Superior temporal gyrus (tissue), 1 donor: ENCODE measurements at regions not wholly inside any gene's neighbourhood (a gene's known extent, or its start where the extent isn't known, plus 50 kb on each side); places are given as distances from the start of the nearest gene placed in this dataset.

Experiments
- DNase-seq: peaks from one replicate; pipeline ENCODE4 v3.0.0-alpha.2; 2016; ENCODE audit errors: extremely low spot score

DNA sequence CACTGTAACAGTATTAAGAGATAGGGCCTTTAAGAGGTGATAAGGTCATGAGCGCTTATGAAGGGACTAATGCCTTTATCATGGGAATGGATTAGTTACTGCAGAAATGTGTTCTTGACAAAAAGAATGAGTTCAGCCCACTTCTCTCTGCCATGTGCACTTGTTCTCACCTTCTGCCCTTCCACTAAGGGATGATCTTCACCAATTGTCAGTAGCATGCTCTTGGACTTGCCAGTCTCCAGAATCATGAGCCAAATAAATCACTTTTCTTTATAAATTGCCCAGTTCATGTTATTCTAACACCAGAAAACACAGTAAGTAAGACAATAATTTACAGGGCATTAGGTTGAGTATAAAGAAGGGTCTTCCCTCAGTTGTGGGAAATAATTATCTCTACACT is 189.1 kb downstream of the CRPPA start:
- DNase-seq = no peak

DNA sequence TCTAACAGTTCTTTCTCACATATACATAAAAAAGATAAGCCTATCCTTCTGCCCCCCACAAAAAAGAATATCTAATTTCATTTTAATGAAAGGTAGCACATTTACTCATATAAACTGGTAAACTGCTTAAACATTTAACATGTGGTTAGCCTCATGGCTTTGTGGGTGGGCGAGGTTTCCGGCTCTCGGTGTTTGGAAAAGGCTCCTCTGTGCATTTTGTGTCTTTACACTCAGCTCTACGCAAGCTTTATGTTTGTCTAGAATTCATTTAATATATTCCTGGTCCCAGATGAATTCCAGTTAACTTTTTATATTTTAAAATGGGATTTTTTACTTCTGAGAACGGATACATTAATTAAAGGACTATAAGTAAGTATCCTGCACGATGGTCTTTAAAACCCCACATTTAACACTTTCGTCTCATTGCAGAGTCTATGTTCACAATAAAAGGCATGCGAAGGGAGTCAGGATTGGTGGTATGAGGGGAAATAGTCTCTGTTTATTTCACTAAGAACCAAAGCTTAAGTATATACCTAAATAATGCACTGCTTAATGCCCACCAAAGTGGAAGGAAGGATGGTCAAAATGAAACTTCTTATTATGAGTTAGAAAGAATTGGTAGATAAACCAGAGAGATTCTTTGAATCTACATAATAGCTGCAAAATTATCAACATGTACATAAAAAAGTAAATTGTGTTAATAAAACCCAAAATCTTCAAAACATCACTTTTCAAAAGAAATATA is 197.2 kb downstream of the CRPPA start:
- DNase-seq = no peak

DNA sequence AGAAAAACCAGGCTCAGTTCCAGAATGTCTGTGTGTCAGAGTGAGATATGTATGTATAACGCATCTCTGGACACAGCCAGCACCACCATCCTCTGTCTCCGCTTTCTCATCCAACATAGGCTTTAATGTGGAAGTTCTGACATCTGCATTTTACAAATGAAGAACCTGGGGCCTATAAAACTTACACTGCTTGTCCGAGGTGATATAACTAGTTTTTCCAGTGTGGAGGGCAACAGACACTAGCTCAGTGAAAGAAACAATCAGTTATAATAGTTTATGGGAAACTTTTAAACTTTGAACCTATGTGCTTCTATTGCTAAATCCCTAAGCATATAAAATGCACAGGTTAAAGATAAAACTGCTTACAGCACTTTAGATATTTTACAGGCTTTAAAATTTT is 208.7 kb downstream of the CRPPA start:
- no peak for DNase-seq

DNA sequence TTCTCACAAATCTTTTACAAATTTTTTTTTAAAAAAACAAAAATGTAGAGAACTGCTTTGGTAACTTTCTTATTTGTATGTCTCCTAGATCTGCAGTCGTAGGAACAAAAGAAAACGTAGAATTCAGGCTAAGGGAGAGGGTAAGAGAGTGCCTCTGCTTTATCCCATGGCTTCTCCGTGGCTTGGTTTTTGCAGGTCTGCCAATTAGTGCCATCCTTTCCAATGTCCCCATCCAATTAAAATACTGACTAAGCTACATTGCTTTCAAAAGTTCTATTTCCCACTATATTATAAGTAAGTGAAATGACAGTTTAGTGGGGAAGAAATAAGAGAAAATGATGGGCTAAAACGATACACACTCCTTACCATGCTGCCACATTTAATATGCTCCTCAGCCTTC is 209.3 kb downstream of the CRPPA start:
- DNase-seq = no peak

DNA sequence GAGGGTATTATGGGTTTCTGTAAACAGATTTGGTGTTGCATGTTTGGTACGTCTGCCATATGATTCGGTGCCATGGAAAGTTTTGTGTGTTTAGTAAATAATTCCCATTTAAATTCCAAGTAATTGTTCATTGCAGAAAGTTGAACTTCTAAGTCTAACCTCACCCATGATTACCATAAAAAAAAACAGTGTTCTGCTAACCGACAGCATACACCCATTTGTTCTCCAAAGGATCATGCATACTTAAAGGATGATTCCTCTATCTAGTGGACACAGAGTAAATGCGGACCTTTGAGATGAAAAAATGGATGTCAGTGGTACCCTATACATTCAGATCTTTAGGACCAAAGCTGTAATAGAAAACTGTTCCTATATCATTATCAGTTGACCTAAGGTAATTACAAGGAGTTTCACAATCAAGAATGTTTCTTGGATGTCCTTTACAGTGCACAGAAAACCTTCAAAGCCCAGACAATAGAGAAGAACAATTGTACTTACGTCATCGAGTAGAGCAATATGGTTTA is 209.9 kb downstream of the CRPPA start:
- no peak for DNase-seq

DNA sequence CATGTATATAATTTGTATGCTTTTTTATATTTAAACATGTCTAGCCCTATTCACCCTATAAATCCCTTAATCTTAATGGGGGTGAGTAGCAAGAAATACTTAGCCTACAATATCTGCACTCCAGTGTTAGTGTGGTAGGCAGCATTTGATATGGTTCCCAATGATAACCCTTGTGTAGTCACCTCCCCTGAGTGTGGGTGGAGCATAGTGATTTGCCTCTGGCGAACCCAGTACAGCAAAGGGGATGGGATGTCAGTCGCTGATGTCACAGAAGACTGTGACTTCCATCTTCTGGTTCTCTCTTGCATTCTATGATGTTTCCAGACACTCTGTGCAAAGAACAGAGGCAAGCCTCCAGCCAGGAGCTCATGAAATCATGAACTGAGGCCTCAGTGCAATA is 211.2 kb downstream of the CRPPA start:
- no peak for DNase-seq

DNA sequence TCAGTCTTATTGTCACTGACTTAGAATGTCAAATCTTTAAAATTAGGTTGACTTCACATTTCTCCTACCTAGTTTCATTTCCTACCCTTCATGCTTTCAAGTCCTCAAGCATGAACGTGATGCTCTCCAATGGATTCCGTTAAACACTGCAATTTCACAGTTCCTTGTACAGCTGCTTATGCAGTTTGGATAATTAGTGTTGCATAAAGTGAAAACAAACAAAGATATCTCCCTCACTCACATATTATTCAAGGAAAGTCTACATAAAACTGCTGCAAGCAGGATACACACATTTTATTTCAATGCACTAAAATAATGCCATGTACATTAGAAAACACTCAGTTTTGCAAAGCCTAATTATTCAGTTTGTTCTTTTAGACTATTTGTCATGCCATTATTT is 214.0 kb downstream of the CRPPA start:
- no peak for DNase-seq

DNA sequence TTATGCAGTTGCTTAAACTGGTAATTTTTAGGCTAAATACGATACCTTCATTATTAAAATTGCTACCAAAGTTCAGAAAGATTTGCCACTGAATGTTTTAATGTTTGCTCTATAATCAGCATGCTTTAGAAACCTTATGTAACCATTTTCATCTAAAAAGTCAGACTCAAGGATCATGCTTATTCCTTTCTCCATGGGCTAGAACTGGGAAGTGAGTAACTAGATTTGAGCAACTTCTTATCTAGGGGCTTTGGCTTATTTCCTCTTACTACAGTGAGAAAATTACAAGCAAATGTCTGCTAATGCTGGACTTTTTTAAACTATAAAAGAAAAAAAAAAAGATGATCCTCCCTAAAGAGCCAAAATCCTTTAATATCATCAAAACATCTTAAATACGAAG is 215.9 kb downstream of the CRPPA start:
- no peak for DNase-seq

DNA sequence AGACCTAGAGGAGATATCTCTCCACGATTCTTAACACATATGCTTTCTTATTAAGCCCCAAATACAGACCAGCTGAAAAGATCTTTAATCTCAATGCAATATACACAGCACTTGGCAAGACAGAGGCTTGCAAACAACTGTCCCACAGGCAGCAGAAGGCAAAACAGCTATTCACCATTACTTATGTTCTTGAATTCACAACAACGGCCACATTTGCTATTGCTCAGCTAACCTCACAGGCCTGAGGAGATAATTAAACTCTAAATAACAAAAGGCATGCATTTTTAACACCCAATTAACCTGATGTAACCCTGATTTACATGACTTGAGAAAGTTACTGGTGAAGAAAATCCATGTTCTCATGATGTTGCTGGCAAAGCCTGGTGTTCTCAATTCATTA is 216.4 kb downstream of the CRPPA start:
- DNase-seq = no peak

DNA sequence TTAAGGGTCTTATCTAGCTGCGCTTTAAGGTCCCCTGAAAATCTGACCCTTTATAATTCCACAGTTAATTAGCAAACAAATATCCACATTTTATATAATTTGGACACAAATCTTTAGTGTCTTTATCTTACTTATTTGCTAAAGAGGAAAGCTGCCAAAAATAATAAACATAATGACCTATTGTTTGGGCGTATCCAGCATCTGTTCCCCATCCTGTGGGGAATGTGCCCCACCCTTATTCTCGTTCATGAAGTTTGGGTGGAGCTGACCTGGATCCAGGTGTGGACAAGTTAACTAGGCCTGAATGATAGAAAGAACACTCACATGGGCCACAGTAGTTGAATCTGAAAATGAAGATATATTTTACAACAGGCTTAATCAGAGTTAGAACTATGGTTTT is 218.3 kb downstream of the CRPPA start:
- DNase-seq = no peak

DNA sequence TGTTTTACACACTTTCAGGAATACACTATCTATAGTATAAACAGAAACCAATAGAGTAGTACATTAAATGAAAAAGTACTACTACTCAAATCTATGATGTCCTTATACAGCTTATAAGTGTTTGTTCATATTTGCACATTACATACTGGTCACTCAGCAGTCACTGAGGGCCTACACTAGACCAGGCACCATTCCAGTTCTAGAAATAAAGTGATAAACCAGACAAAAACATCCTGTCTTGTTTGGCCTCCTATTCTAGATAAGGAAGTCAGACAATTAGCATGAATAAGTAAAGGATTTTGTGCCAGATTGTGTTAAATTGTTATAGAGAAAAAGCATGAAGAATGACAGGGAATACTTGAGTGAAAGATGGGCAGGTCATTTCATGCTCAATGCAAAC is 219.0 kb downstream of the CRPPA start:
- no peak for DNase-seq

DNA sequence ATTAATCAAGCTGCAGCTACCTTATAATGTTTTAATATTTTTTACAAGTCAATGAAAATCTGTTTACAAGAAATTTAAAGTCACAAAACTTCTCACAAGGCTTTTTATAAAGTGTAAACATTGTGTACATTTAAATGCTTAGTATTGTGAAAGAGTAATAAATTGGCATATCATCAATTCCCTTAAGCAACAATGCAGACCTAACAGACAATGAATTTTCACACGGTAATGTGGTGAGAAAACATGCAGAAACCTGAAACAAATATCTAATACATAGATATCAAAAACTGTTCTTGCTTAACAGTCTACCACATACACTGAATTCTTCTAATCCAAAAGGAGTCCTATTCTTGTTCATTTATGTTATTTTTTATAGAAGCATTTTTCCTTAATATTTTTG is 220.7 kb downstream of the CRPPA start:
- DNase-seq = no peak

DNA sequence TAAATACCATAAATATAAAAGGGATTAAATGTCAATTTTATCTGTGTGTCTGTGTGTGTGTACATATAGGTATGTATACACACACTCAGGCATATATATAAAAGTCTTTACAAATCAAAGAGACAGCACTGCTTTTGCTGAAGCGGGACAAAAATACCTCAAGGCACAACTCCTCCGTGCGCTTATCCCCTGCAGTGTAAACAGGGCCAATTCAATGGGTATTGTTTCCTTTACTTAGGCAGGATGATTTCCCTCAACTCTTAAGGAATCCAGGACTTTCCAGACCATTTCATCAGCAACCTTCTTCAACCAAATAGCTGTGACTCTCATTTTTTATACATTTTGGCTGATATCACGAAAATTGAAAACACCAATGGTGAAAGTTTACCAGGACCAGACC is 227.7 kb downstream of the CRPPA start:
- DNase-seq = no peak

DNA sequence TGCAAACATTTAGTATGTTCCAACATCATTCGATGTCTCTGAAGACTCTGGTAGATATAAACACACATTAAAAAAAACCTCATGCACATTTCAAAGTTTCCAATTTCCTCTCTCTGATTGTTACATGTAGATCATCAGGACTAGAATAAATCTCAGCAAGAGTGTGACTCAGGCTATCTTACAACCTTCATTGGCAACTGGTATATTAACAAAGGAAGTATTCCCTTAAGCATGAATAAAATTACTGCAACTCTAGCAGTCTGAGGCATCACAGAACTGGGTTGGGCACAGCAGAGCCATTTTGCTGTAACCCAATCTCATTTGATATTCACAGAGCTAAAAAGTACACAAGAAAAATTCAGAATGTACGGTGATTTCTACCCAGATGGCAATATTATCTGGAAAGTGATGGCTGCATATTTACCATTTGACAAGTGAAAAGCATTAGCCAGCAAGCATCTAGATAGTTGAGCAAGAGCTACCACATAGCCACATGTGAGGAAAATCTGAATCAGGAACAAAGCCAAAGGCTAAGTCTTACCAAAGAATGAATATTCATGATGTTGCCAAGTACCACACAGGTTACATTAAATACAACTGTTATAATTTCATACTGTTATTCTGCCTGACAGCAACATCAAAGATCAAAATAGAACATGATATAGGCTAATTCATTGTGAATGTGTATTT is 232.2 kb downstream of the CRPPA start:
- DNase-seq = no peak

DNA sequence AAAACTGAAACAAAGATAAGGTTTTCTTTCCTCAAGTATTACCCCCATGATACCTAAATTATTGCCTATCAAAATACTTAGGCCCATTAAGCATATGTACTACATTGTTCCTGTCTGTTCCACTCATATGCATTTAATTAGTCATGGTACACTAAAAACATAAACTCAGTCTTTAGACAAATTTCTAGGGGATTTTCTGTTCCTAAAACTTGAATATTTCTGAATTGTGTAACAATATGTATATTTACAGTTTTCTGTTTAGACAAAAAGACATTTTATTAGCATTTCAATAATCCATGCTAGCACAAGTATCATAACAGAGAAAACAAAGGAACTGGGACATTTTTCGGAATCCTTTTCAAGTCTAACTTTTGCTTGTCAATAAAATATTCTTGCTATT is 234.2 kb downstream of the CRPPA start:
- DNase-seq = no peak

DNA sequence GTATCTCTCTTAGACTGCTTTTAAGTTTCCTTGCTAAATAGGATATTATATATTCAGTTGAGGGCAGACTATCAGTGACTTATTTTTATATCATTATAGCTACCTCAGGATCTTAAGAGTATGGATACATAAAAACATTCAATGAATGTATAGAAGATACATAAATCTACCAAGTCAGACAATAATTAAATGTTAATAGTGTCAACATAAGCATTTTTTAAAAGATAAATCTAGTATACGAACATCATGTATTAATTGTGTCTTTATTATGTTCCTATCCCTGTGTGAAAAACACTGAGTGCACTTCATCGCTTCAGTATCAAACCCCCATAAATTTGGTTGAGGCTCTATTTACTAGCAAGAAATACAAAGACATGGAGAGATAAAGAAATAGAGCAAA is 242.8 kb downstream of the CRPPA start:
- DNase-seq = no peak

DNA sequence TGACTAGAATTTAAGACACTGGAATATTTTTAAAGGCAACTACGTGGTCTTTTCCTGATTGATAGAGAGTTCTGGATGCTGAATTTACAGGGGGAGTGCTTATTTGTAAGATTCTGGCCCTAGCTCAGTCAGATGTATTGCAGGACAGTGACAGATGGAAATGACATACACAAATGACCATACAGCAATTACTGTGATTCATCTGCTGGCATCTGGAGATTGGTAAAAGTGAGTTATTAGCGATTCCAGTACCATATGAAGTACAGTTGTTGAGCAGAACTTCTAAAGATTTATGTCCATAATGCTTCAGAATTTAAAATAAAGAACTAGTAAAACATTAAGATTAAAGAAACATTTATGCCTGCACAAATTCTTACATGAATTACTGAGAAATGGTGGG is 243.2 kb downstream of the CRPPA start:
- no peak for DNase-seq

DNA sequence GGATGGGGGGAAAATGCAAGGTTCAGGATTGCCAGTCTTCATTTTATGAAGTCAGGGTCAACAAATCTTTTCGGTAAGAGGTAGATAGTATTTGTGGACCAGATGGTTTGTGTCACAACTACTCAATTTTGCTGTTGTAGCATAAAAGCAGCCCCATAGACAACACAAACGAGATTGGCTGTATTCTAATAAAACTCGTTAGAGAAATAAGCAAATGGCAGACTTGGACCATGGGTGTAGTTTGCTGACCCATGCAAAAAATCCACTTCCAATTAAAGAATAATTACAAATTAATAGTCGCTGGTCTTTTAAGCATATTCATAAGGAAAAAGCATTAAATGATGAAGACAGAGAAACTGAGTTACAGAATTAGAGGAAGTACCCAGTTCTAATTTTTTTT is 247.1 kb downstream of the CRPPA start:
- DNase-seq = no peak

DNA sequence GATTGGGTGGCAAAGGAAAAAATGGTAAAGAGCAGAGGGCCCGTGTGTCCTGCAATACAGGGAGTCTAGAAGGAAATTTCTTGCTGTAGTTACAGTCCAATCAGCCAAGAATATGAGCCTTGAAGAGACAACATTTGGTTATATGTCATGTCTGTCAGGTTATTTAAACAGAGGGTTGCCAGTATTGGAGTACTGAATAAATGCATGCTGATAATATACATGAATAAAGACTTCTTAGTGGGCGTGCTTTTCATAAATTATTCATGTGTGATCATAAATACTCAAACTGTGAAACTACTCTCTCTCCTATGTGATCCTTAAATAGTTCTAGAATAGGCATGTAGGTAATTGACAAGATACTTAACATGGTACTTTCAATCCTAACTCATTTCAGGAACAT is 249.0 kb downstream of the CRPPA start:
- DNase-seq = no peak

DNA sequence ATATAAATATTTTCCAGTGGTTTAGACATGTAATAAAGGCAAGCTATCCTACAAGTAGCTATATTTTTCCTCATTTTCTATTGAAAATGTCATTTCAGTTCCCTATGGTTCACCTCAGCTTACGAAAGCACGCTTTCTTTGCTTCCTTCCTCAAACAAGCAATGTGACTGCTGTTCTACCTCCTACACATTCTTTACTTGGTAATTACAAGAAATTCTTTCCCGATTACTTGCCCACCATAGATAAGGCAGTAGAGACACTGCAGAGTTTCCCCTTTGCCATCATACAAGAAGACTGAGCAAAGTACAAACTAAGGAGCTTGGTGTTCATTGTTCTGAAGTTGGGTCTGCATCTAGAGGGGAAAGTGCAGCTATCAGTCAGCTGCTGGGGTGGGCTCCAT is 249.4 kb downstream of the CRPPA start:
- no peak for DNase-seq

DNA sequence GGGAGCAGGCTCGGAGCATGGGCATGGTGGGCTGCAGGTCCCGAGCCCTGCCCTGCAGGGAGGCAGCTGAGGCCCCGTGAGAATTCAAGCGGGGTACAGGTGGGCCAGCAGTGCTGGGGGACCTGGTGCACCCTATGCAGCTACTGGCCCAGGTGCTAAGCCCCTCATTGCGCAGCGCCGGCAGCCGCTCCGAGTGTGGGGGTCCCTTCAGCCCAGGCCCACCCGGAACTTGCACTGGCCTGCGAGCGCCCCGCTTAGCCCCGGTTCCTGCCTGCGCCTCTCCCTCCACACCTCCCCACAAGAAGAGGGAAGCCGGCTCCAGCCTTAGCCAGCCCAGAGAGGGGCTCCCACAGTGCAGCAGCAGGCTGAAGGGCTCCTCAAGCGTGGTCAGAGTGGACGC is 250.7 kb downstream of the CRPPA start:
- DNase-seq = no peak

DNA sequence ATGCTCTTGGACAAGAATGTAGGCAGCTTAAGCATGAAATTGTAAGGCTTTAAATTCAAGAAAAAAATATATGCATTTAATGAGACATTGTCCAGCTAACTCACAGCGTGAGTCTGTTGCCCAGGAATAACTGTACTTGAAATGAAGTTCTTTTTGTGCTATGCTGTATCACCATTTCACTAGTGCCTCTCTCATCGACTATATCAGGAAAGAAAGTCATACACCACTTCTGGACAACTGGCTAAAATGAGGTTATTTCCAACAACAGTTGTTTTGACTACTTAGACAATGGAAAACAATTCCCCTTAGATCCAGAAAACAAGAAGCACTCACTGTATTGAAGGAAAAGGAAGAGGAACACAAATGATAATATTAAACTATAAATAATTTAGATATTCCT is 251.8 kb downstream of the CRPPA start:
- DNase-seq = no peak

DNA sequence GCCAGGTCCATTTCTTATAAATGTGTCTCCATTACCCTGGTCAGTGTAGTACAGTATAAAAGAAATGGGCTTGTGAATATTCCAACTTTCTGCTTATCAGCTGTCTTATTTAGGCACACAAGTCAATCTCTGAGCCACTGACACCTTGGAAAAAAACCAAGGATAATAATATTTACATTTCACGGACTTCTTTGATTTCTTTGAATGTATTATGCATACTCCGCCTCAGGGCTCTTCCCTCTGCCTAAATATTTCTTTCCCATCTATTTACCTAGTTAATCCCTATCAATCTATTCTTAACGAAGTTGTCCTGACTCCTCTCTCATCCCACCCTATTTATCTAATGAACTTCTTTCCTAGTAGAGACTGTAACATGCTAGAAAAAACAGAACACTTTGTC is 253.8 kb downstream of the CRPPA start:
- no peak for DNase-seq

DNA sequence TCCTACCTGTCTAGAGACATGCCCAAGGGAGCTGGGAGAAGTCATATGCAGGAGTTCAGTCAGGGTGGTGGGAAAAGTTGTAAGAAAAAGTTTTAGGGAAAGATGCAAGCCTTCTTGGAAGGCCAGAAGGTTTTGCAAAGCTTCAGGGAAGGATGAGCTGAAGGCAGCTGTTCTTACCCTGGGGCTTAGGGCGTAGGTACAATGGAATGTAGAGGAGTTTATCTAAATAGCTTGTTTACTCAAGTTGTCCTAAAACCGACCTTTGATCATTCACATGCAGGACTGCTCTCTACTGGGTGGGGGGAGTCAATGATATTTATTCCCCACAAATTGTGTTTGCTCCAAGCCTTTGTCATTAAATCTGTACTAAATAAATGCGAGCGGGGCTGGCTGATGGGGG is 277.0 kb downstream of the CRPPA start:
- DNase-seq = no peak
